HG03175 (cell line): ENCODE measurements at regions not wholly inside any gene's neighbourhood (a gene's known extent, or its start where the extent isn't known, plus 50 kb on each side); places are given as distances from the start of the nearest gene placed in this dataset.
A peak's percentile ranks its signal among the peaks of the same experiment; 100 is the strongest.

ENCODE experiments used
- ATAC-seq: cut with Tn5 transposase; IDR thresholded peaks from one replicate; pipeline ENCODE4 v1.9.1; 2021; ENCODE audit warnings: mild to moderate bottlenecking, moderate library complexity; ENCODE audit not compliant: unreplicated experiment

GRCh38 chr10:3986493-3987142 is 201.6 kb upstream of the KLF6 start:
- no peak for ATAC-seq

GRCh38 chr10:3982746-3983442 is 197.9 kb upstream of the KLF6 start:
- ATAC-seq: no peak

DNA sequence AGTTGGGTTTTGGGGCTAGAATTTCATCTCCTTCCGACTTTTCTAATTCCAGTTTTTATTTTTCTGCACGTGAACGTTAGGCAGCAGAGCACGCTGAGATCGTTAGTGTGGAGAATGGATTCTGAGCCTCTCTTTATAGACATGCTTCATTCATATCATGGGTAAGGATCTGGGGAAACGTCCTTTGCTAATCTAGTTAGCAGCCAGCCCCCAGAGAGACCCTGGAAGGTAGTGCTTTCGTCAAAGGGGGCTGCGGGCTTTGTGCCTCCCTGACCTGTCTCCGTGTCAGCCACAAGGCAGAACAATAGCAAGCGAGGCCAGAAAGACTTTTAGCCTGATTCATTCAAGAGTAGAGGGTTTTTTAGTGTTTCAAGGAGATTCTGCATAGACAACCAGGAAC is 196.3 kb upstream of the KLF6 start:
- no peak for ATAC-seq

DNA sequence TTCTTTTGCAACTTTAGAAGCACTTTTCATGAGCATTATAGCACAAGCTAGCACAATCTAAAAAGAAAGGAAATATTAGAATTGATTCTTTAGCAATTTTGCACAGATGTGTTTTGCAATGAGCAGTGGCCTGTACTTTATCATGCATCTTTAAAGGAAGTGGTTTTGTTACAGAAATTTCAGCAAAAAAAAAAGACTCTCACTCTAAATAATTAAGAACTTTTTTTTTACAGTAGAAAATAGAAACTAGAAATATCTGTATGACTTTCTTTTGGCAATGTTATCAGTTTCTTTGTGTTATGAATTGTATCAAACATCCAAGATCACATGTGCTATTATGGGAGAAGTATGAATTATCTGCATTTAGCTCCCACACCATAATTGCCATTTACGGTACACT is 195.7 kb upstream of the KLF6 start:
- no peak for ATAC-seq

DNA sequence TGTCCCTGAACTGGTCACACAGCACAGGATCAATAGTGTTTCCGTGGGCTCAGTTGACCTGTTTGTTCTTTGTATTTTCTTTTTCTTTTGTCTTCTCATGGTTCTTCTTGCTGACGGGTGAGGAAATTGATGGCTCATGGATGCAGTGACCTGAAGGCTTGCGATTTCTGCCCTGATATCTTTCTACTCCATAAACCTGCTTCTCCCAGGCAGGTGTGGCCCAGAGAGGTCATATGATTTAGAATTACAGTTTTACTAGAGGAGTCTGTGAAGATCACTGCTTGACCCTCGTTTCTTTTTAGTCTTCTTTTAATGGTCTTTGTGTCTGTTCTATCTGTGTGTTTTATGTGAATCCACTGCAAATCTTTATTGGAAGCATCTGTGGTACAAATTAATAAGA is 195.1 kb upstream of the KLF6 start:
- no peak for ATAC-seq

- no peak for ATAC-seq
Observed at GRCh38 chr10:3978761-3979160, 193.8 kb upstream of the KLF6 start.

GRCh38 chr10:3978174-3978573 is 193.2 kb upstream of the KLF6 start:
- no peak for ATAC-seq

DNA sequence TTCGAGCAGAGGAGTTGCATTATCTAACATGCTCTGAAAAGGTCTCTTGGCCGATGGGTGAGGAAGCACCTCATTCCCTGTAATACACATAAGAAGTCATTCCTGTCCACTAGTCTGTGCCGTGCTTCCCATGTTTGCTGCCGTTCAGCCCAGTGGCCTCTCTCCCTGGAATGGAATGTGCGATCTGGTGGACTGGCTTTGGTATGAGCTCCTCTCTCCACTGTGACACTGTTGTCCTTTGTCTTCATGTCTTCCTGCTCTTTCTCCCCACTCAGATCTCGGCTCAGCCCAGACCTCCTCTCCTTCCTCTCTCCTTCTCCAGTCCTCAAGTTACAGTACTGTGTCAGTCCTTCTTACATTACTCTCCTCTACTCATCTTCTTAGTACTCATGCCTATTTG is 192.8 kb upstream of the KLF6 start:
- no peak for ATAC-seq

- no peak for ATAC-seq
Observed at GRCh38 chr10:3976718-3977117, 191.7 kb upstream of the KLF6 start.

DNA sequence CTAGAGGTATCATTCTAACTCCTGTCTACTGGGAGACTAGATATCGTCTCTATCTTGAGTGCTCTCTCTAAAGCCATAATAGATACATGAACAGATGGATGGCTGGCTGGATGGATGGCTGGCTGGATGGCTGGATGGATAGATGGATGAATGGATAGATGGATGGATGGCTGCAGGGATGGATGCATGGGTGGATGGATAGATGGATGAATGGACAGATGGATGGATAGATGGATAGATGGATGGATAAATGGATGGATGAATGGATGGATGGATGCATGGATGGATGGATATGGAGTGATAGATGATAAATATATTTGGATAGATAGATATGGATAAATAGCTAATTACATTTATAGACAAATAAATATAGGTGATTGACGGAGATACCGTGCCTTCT is 191.2 kb upstream of the KLF6 start:
- ATAC-seq: no peak

DNA sequence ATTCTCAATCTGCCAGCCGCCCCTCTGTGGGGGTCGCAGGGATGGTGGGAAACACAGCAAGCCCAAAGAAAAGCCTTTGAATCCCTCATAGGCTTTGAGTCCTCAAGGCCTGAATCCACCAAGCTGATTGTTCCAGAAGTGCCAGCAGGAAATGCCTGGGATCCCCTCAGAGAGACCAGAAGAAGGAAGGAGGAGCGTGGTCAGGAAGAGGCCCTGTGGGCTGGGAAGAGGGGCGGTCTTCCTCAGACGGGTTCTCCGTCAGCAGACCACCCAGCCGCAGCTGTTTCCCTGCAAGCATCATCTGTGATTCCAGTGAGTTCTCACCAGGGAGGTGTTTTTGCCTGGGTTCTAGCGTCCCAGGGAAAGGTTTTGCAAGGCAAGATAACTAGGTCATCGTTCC is 190.0 kb upstream of the KLF6 start:
- ATAC-seq: no peak

- no peak for ATAC-seq
Observed at GRCh38 chr10:3972460-3973301, 187.7 kb upstream of the KLF6 start.

DNA sequence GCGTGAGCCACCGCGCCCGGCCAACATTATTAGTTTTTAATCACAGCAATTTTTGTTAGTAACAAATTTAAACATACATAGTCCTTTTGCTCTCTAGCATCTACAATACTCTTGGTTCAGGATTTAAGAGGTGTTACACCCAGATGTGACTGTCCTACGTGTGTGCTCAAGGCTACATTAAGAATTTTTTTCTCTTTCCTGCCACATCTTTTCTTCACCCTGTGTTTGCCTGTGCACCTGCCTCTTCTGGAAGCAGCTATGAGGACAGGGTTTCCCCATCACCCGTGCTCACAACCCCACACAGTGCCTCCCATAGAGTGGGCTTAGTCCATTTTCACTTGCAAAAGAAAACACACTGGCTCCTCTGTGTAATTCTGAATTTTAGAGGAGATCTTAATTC is 186.7 kb upstream of the KLF6 start:
- no peak for ATAC-seq

- ATAC-seq: no peak
Observed at GRCh38 chr10:3969876-3970666, 185.1 kb upstream of the KLF6 start.

DNA sequence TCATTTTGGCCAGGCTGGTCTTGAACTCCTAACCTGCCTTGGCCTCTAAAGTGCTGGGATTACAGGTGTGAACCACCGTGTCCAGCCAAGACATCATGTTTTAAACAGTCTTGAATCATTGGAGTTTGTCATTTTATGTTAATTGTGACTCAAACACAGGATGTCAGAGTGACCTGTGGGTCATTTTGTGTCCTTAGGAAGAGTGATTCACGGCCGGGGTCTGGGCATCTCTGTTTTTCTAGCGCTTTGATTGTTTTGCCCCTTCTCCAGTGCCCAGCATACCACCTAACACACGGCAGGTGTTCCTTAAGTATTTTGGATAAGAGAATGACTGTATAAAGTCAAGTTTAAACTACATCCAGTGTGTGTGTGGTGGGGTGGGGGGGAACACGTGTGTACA is 183.7 kb upstream of the KLF6 start:
- no peak for ATAC-seq

DNA sequence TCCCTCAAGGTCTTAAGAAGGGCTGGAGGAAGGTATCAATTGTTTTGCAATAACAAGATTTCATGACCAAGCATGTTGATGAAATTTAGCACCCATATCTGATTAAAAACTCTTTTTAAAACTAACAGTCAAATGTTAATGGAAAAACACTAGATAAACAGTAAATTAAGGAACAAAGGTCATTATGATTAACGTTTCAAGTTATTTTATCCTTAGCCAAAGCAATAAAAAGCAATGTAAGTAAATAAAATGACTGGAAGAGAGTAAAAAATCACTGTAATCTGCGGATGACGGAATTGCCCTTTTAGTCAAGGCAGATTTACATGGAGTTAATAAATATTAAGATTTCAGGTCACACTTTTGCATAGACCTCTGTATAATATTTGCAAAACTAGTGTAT is 179.5 kb upstream of the KLF6 start:
- no peak for ATAC-seq

- ATAC-seq: no peak
Observed at GRCh38 chr10:3963191-3963673, 178.2 kb upstream of the KLF6 start.

DNA sequence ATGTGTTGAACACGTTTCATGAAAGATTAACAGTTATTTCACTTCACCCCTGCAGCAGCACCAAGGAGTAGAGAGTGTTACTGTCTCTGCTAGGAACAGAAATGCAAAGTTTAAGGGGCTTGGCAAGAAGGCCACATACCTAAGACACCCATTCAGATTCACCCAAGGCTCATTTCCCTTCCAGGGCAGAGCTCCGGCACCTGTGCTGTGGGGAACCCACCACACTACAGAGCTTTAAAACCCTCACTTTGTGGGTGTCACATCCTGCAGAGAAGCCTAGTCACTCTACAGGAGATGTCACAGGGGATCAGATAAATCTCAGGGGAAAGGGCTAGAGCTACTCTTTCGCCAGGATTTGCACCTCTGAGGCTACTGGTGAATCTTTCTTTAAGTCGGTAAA is 176.1 kb upstream of the KLF6 start:
- peak; percentile 94 for ATAC-seq

GRCh38 chr10:3960496-3960895 is 175.5 kb upstream of the KLF6 start:
- no peak for ATAC-seq

DNA sequence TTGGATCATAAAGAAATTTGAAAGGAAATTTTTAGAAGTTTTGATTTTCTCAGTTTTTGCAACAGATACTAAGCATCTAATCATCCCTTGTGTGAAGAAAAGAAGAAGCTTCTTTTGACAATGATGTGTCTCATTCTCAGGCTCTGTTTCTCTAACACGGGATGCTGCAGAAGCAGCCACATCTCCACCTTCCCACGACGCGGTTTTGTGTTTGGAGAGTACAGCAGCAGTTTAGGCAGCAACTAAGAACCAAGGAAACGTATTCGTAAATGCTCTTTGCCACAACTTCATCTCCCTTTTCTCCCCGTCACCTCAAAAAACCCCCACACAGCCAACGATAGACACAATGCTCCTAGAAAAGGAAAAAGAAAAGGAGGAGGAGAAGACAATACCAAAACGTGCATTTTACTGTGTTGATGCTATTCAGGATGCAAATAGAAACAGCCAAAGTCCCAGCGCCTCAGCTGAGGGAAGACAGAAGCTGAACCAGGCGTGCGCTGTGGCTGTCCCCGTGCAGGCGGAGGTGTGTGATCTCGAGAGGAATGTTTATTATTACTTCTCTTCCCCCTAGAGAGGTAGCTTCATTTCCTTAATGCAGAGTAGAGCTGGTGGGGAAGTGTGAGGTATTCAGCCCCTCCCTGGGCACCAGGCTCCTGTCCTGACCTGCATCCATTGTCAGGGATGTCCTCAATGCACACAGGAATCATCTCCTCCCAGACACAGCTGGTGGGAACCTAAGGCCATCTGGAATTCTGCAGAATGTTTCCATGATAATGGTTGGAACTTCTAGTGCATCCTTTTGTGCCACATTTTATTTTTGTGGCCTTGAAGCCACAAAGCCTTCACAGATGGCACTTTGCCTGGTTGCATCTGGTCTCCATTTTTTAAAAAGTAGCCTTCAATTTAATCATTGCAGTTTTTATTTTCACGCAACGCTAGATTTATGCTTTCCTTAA is 174.6 kb upstream of the KLF6 start:
- ATAC-seq: no peak
